ENCODE measurements at regions not wholly inside any gene's neighbourhood (a gene's known extent, or its start where the extent isn't known, plus 50 kb on each side); places are given as distances from the start of the nearest gene placed in this dataset.

DNA sequence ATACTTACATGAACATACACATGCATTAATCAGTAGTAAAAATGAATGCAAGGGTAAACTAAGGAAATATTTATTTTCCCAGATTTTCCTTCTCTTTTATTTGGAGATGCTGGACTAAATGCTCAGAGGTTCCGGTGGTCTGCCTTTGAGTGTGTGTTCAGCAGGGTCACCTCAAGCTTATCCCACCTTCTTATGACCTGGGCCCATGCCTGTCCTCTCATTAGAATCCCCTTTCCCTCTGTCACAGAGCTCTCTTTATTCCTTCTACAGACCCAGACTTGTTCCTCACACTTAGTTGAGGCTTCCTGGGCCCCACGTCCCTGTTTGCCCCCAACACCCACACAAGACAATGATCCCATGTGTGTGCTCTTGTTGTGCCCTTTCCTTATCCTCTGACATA is 61.6 kb upstream of the TOP3B start:
- TF ChIP-seq, protein P1, sequence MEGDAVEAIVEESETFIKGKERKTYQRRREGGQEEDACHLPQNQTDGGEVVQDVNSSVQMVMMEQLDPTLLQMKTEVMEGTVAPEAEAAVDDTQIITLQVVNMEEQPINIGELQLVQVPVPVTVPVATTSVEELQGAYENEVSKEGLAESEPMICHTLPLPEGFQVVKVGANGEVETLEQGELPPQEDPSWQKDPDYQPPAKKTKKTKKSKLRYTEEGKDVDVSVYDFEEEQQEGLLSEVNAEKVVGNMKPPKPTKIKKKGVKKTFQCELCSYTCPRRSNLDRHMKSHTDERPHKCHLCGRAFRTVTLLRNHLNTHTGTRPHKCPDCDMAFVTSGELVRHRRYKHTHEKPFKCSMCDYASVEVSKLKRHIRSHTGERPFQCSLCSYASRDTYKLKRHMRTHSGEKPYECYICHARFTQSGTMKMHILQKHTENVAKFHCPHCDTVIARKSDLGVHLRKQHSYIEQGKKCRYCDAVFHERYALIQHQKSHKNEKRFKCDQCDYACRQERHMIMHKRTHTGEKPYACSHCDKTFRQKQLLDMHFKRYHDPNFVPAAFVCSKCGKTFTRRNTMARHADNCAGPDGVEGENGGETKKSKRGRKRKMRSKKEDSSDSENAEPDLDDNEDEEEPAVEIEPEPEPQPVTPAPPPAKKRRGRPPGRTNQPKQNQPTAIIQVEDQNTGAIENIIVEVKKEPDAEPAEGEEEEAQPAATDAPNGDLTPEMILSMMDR (conservative IDR thresholded peaks at IDR 0.05; ENCODE audit: low read depth) = no peak
- ChIA-PET POLR2A (ENCODE audit: low non-redundant PET) (no interaction called here), CTCF (interaction anchor here (0.6 kb wide), 1 partner anchor 72 kb away, joined by 6 read pairs; no protein-coding TSS in a partner anchor)
- DNase-seq (ENCODE audit: low spot score) = no peak
- H3K27ac ChIP-seq = no peak overlapping the region

DNA sequence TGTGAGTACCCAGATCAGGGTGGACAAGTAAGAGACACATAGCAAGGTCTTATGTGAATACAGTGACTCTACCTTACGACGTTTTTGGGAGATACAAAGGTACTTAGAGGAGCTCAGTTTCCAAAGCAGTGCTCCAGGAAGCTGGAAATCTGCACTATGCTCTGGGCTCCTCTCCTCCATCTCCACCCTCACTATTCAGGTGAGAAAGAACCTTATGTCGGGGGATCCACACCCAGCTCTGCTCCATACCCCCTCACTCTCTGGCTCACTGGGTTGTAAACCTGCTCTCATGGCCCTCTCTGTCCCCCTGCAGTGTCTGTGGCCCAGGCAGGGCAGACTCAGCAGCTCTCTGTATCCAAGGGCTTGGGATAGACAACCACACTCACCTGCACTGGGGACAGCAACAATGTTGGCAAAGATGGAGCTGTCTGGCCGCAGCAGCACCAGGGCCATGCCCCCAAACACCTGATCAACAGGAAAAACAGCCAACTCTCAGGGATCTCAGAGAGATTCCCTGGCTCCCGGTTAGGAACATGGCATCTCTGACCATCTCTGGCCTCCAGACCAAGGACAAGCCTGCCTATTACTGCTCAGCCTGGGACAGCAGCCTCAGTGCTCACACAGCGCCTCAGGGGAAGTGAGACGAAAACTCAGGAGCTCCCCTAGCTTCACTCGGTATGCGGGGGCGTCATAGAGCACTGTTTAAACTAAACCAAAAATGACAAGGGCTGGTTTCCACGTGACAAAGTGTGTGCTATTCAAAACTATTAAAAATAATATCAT is 60.9 kb upstream of the TOP3B start:
- POLR2A ChIA-PET (ENCODE audit: low non-redundant PET) = no interaction called here
- DNase-seq (ENCODE audit: low spot score) = no peak
- CTCF ChIA-PET = interaction anchor here (0.6 kb wide), 1 partner anchor 83 kb away, joined by 3 read pairs; no protein-coding TSS in a partner anchor
- TF ChIP-seq, protein P1 (conservative IDR thresholded peaks at IDR 0.05; ENCODE audit: low read depth) = no peak
- H3K27ac ChIP-seq = no peak overlapping the region

DNA sequence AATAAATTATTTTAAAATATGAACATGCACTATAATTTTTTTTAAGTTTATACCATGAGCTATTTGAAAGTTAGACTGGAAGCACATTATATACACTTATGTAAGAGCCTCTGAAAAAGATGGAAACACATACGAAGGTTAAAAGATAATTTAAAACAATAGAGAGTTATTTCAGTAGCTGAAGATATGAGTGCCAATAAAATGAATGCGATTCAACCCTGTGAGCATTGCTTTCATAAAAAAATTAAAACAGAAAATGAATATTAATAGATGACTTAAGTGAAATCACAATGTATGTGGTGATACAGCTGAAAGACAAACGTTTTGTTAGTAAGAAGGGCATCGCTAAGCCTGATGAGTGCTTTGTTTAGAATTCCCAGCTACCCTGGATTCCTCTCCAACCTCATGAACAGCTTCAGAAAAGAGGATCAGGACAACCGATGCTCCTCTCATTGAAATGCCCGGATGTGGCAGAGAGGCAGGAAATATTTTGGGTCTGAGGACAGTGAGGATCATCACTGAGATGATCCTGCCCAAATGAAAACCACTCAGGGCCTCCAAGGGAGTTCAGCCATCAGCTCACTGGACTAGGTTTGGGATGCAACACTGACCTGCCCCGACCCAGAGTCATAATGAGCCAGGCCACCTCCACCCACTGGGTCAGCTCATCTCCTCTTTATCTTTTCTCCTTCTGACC is 60.2 kb upstream of the TOP3B start:
- no peak for DNase-seq (ENCODE audit: low spot score)
- no peak overlapping the region for H3K27ac ChIP-seq
- POLR2A ChIA-PET (ENCODE audit: low non-redundant PET) = no interaction called here
- CTCF ChIA-PET = interaction anchor here (0.6 kb wide), 1 partner anchor 68 kb away, joined by 3 read pairs; no protein-coding TSS in a partner anchor
- TF ChIP-seq, protein P1 (conservative IDR thresholded peaks at IDR 0.05; ENCODE audit: low read depth) = no peak

DNA sequence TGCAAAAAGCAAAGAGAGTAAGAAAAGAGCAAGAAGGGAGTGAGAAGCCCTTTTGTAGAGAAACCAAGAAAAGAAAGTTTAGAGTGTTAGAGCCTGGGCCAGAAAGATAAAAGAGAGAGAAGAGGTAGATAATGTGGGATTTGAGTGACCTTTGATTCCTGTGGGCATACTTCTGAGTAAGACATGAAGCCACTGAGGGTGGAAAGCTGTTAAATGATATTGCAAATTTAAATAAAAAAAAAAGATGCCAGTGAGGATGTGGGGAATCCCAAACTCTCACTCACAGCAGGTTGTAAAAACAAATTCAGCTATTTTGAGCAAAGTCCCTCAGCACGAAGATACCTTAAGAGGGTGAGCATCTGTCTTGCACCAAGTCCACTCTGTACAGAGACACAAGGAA is 59.4 kb upstream of the TOP3B start:
- CTCF ChIA-PET = interaction anchor here (0.5 to 0.6 kb wide), 2 partner anchors 19 to 69 kb away, joined by 3 read pairs; no protein-coding TSS in a partner anchor
- POLR2A ChIA-PET (ENCODE audit: low non-redundant PET) = no interaction called here
- H3K27ac ChIP-seq = no peak overlapping the region
- TF ChIP-seq, protein P1 (conservative IDR thresholded peaks at IDR 0.05; ENCODE audit: low read depth) = no peak
- DNase-seq (ENCODE audit: low spot score) = no peak

DNA sequence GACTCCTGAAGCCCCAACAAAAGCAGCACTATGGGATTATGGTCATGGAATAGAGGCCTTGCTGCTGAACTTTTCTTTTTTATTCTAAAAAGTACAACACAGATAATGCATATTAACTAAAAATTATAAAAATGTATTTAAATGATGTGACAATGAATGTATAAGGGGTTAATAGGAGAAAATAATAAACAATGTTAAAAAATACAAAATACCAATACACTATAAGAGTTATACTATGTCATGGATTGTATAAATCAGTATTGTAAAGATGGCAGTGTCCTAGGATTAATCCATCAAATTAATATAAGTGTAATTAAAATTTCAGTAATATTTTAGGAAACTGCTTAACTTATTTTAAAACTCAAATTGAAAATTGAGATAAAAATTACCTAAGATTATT is 58.3 kb upstream of the TOP3B start:
- POLR2A ChIA-PET (ENCODE audit: low non-redundant PET) = no interaction called here
- DNase-seq (ENCODE audit: low spot score) = no peak
- H3K27ac ChIP-seq = no peak overlapping the region
- CTCF ChIA-PET = no interaction called here
- TF ChIP-seq, protein P1 (conservative IDR thresholded peaks at IDR 0.05; ENCODE audit: low read depth) = no peak

DNA sequence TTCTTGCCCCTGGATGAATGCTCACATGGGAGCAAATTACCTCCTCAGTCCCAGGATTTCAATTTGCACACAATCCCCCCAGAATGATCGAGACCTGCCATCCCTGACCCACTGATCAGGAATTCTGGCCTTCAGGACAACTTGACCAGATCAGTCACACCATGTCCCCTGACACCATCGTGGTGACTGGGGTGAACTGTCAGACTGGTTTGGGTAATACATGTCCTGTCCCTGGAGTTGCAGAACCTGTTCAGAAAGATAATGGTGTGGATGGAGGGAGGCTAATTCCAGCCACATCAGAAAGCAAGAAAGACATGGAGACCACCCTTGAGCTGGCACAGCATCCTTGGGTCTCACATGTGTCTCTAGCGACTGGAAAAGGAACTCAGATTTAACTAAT is 57.9 kb upstream of the TOP3B start:
- no peak overlapping the region for H3K27ac ChIP-seq
- no peak for DNase-seq (ENCODE audit: low spot score)
- ChIA-PET CTCF (no interaction called here), POLR2A (ENCODE audit: low non-redundant PET) (no interaction called here)
- TF ChIP-seq, protein P1 (conservative IDR thresholded peaks at IDR 0.05; ENCODE audit: low read depth) = no peak
